HG03196 (cell line): ENCODE measurements at regions not wholly inside any gene's neighbourhood (a gene's known extent, or its start where the extent isn't known, plus 50 kb on each side); places are given as distances from the start of the nearest gene placed in this dataset.
A peak's percentile ranks its signal among the peaks of the same experiment; 100 is the strongest.

ENCODE experiments used
- ATAC-seq: cut with Tn5 transposase; IDR thresholded peaks from one replicate; pipeline ENCODE4 v1.9.1; 2021; ENCODE audit not compliant: unreplicated experiment

DNA sequence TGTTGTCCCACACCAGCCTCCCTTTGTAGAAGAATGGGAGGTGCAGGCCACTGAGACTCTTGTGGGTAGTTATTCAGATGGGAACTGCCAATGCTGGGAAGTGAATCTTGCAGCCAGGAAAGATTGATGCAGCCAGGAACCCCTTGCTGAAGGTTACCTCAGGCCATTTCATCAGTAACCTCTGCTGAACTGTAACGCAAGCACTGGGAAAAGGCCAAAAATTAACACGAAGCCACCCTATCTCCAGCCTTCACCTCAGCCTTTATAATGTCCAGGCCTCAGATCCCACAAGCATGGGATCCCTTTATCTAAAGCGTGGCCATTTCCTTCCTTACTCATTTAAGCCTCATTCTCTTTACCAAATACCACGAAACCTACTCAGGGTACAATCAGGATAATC is 211.1 kb downstream of the SPTSSA start:
- no peak for ATAC-seq

DNA sequence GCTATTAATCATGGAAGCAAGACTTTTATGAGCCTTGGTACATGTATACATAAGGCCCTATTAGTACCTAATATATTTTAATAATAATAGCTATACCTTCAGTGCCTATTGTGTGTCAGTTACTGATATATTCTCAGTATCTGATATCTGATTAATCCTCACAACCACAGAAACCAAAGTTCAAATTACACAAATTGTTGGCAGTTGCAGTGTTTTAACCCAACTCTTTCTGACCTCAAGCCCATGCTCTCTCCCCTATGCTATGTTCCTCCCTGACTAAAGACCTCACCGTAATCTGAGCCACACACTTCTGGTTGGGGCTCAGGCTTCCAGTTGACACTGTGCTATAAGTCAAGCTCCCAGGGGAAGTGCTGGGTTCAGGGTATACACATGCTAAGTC is 214.4 kb downstream of the SPTSSA start:
- ATAC-seq: no peak

DNA sequence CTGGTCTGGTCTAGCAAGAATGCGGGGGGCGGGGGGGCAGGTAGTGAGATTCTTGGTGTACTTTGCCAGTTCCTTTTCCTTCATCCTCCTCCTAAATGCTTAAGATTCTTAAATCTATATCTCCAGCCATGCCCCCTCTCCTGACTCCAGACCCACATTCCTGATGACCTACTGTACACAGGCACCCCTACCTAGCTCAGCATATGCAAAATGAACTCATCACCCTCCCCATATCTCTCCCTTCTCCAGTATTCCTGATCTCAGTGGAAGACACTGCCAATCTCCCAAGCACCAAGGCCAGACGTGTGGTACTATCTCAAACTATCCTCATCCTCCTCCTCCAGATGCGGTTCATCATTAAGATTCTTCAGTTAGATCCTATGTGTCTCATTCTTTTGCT is 215.8 kb downstream of the SPTSSA start:
- ATAC-seq: no peak

DNA sequence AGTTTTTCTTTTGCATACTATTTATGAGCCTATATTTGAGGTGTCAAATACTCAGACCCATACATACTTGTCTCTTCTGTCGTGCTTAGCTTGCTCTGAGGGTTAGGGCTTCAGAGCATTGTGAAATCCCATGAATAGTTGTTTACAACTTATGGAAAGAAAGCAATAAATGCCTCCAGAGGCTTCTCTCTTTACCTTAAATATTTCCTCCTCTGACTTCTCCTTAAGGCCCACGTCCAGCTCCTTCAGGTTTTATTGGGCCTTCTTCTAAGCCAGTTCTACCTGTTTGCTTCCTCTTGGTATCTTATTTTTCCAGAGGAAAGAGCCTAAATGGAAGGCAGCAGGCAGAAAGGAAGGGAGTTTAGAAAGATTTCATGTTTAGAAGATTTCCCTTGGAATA is 218.6 kb downstream of the SPTSSA start:
- ATAC-seq: no peak

DNA sequence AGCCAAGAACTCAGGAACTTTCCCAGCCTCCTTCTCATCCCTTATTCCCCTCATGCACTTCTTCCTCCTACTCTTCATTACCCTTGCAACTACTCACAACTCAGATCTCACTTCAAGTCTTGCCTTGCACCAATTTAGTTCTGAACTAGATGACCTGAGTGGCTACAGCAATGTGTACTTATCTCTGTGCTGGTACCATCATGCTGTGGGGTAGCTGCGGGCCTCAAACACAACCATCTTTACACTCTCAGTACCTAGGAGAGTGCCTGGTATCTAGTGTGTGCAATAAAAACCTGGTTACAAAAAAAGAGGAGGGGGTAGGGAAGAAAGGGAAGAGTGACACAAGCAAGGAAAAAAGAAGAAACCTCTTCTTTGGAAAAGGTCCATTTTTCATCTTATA is 219.0 kb downstream of the SPTSSA start:
- no peak for ATAC-seq

DNA sequence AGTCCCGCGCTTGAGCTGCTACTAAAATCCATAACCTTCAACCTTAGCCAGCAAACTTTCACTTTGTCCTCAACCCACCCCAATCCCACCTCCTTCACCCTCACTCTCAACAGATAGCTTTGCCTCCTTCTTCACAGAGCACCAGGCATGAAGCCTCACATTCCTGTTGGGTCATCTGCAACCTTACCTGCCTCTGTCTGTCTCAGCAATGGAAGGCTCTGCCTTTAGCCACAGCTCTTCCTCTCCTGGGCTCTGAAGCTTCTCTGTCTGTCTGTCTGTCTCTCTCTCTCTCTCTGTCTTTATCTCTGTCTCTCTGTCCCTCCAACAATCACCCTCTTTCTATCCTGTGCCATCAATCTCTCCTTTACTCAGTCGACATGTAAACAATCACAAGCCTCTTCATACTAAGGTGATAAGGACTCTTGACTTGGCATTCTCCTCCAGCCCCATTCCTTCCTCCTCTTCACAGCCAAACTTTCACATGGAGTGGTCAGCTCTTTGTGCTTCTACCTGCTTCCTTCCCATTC is 220.8 kb downstream of the SPTSSA start:
- no peak for ATAC-seq

DNA sequence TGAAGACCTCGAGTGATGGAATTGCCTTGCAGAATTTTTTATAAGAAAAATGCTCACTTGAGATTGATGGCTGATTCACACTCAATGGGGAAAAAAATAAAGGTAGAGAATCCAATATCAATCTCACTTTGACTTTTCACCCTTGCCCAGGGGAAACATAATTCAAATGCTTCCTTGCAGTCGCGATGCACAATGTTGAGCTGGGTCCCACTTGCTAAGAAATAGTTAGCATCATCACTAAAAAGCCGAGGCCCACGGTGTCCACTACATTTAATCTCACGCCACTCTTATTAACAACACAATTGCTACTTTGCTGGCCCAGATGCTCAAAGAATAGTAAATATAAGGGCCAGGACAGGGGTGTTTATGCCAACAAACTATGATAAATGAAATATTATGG is 223.4 kb downstream of the SPTSSA start:
- ATAC-seq: no peak

DNA sequence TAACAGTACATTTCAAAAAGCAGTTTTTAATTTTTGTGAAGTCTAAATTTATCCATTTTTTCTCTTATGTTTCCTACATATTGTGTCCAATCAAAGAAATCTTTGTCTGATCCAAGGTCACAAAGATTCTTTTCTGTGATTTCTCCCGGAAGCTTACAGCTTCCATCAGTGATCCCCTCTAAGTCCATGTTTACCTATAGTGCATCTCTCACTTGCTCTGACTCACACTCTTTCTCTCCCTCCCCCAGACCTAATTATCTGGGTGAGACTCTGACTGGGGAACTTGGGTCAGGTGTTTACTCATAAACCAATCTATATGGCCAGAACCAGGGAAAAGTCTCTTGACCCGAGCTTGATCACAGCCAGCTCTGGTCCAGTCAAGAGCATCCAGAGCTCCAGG is 224.4 kb downstream of the SPTSSA start:
- ATAC-seq: no peak

DNA sequence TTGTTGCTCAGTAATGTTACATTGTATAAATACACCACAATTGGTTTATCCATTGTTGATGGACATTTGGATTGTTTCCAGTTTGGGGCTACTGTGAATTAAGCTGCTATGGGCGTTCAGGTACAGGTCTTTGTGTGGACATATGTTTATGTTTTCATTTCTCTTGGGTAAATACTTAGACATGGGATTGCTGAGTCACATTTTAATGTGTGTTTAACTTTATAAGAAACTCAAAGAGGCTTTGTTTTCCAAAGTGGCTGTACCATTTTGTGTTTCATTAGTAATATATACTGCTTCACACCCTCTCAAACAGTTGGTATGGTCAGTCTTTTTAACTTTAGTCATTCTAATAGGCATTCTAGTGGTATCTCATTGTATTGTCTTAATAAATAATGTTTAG is 225.0 kb downstream of the SPTSSA start:
- no peak for ATAC-seq

DNA sequence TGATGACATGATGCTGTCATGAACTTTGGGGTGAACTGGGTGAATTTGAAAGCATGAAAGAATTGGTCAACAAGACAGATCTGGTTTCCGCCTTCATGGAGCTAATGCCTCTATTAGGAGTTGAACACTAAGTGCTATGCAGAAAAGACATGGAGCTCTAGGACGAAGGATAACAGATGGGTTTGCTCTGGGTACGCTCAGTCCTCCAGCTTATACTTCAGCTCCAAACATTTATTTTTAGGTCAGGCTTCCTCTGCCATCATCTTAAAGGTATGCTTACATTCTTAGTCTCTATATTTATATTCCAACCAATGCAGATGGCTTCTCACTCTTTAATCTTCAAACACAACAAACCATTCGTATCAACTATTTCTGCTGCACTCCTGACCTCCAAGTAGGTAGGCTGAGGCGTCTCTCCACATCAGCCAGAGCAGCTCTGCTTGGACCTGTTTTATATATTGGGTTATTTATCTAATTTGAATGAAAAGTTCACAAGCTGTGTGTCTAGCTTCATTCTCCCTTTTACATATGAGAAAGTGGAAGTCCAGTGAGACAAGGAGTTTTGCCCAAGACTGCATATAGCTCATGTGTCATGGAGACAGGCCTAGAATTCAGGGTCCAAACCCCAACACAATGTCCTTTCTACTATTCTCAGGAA is 226.3 kb downstream of the SPTSSA start:
- ATAC-seq: no peak

DNA sequence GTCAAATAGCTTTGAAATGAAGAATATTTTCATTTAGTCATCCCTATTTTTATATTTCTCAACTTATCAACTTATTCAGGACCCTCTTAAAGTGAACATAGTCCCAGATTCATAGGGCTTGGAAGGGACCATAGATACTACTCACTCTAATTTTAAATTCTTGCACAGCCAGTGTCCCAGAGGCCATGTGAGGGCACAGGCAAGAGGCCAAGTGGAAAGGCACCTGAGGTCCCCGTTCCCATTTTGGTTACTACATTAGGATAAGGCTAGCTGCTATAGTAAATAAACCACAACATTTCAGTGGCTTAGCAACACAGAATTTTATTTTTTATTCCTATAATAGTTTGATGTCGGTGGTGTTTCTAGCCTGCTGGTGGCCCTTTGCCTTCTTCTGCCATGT is 227.8 kb downstream of the SPTSSA start:
- no peak for ATAC-seq

DNA sequence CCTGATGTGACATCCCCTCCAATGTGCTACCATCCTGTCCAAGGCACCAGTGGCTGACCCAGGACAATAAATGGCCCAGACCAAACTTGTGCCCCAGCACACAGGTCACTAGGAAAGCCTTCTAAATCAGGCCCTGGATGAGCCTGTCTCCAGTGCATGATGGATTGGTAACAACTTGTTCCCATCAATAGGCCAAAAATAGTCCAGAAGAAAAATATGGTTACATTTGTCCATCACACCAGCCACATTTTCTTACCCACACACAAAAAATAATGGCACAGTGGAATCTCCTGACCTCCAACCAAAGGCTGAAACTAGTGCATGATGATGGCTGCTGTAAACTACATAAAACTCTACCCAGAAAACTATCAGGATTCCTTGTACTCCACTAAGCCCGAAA is 228.4 kb downstream of the SPTSSA start:
- ATAC-seq: no peak

DNA sequence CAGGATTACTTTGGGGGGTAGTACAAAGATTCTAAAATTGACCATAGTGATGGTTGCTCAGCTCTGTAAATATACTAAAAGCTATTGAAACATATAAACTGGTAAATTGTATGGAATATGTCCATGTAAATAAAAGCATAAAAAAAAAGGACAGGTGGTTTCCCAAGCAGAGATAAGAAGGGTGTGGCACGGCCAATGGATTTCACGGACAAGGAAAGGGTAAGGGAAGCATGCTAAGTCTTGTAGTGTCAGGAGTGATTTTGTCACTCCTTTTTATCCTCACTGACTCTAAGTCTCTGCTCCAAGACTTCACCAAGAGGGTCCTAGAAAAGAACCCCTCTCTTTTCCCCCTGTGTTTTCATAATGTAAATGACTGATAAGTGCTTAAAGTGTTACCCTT is 229.2 kb downstream of the SPTSSA start:
- no peak for ATAC-seq

DNA sequence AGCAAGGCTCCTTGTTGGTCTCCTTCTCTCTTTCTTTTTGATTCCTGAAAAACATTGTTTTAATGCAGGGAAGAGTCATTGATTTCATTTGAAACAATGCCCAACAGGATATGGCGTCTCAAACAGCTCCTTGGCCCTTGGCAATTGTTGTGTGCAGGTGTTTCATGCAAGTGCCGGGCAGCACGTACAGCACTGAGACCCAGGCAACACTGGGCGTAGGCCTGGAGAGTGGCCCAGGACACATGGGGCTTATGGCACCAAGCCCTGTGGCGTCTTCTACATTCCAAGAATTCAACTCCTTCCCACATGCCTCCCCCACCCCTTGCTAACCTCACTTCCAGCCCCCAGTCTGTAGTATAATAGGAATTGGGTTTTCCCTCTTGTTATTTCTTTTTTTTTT is 230.4 kb downstream of the SPTSSA start:
- ATAC-seq: no peak

DNA sequence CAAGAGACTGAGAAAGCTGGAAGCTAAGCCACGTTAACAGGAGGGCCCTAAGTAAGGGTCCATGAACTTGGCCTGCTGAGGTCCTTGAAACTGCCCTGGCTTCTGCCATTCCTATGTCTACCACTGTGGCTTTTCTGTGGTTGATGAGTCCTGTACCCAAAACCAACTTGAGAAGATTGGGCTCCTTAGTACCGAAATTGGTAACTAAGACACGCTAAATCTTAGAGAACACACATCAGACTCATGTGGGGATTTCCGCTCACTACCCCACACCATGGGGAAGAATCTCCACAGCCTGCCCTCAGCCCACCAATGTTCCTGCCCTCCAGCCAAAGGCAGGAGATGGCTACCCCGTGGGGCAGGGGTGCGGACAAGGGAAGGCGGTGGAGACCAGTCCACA is 232.9 kb downstream of the SPTSSA start:
- ATAC-seq: no peak

DNA sequence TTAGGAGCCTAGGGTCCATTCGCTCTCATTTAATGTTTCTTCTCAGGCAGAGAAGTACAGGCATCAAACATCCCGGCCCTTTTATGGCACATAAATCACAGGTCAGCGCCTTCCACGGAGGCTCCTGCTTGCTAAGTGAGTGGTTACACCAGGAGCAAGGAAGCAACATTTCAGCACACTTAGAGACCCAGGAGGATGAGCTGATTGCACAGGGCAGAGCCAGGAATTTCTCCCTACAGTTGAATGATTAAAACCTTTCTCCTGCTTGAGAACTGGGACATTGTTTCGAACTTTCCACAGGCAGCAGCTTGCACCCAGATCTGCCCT is 233.4 kb downstream of the SPTSSA start:
- ATAC-seq: no peak

DNA sequence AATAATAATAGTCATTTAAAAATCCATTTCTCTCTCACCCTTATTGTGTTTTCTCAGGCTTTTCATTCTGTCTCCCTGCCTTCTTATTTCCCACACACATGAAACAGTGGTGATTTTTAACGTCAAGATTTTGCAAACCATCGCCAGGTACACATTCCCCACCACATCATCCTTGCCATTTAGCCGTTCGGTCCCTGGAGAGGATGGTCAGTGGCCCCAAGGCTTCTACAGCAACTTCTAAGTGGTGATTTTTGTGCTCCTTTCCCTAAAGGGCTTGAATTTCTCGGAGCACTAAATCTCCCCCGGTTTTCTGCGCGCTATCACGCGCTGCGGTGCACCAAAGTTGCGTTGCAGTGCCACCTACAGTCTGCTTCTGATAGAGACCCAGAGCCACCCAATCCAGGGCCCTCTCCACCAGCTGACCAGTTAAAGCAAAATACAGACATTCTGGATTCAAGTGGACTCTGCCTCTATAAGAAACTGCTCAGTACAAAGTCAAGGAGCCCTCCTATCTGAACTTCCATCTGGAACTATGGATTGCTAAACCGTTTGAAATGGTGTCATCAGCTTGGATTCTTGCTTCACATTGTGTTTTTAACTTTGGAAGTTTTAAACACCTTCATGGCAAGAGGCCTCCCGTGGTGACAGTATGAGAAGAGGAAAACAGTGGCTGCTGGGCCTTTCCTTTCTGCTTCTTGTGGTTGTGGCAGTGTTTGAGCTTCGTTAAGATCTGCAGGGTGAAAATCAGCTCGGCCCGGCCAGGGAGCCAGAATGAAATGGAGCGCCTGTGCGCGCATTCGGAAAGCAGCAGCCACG is 234.0 kb downstream of the SPTSSA start:
- ATAC-seq: peak; percentile 88

DNA sequence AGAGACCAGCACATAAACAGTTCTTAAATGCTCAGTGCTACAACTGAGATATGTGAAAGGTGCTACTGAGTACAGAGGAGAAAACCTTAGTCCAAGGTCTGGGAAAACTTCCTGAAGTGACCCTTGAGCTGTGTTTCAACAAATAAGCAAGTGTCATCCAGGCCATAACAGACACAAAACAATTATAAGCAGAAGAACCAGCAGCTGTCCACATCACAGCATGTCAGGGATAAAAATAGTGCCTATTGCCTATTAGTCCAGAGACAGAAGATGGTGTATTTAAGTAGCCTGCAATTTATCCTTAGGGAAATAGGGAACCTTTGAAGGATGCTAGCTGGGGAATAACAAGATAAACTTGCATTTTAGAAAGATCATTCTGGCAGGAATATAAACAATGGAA is 237.8 kb downstream of the SPTSSA start:
- no peak for ATAC-seq

DNA sequence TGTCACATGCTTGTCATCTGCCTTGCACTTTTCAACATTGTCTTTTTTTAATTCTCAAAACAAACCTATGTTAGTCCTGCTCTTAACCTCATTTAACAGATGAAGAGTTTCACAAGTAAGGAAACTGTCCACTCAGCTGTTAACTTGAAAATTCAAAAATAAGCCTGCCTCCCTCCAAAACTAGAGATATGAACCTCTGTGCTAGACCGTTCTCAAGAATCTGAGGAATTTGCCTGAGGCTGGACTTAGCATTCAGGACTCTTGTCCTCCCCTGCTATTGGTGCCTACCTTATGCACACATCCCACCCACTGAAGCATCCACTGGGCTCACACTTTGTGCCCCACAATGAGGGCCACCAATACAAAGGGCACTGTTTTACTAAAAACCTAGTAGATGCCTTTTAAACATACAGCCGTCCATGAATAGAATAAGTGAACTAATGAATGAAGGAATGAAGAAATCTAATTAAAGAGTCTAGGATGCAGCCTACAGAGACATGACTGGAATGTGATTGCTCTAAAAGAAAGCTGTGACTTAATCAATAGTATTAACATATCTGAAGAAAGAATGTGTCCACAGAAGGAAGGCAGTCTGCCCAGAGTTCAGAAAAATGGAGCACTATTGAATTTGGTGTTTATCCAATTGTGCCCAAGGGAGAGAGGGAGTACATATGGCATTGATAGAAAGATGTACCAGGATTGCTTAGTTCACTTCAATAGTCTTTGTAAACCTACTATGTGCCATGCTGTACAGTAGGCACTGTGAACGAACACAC is 238.5 kb downstream of the SPTSSA start:
- ATAC-seq: no peak

DNA sequence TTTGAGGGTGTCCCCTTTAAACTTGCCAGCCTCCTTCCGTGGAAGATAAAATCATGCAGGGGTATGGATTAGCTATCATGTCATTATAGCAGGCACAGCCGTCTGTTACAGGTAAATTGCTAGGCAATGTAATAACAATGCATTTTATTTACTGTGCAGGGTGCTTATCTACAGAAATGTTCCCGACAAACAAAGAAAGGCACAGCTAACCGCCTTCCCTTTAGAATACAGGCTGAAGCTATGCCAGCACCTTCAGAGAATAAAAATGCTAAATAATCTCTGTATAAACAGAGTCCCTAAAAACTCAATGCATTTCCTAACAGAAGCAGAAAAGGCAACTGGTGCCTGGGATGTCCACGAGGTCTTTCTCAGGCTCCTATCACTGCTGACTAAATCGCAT is 239.2 kb downstream of the SPTSSA start:
- ATAC-seq: no peak

DNA sequence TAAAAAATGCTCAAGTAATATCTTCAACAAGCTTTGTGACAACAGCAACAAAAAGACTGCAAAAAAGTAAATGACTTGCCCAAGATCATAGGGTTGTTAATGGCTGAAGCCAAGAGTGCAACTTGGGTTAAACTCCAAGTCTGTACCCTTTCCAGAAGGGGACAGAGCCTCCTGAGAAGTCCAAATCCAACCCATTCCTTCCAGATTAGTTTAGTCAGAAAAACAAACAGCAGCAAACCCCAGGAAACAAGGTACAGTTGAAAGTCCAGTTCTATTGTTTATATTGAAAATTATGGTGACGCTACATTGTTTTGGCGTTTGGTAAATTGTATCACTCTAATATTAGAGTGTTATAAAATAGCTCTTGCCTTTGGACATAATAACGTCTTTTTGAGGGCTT is 239.9 kb downstream of the SPTSSA start:
- no peak for ATAC-seq

DNA sequence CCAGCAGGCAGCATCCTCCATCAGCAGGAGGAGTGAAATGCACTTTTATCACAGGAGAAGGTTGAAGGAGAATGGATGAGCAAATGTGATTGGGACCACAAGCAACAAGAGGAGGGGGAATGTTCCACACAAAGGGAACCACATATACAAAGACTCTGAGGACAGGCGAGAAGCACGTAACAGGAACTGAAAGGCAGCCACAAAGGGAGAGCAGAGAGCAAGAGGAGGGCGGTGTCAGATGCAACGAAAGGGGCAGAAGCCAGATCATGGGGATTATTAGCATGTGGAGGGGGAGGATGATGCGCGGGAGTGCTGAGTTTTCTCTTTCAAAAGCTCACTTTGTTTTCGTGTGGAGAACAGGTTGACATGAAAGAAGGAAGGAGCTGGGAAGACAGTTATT is 241.1 kb downstream of the SPTSSA start:
- peak; percentile 86 for ATAC-seq
